ENCODE measurements at regions not wholly inside any gene's neighbourhood (a gene's known extent, or its start where the extent isn't known, plus 50 kb on each side); places are given as distances from the start of the nearest gene placed in this dataset.

- WGBS (ENCODE audit: insufficient coverage, insufficient read length): no CpG with 5 or more reads among the region's 2 CpGs
- H3K4me1 ChIP-seq (ENCODE audit: control insufficient read depth, insufficient read depth, low read length): no peaks in the 10 kb centered on the region
- no peaks in the 10 kb centered on the region for H3K27me3 ChIP-seq (ENCODE audit: control insufficient read depth, insufficient read depth, low read length)
- no peak overlapping the region for H3K27ac ChIP-seq (ENCODE audit: low read length)
- H3K36me3 ChIP-seq (ENCODE audit: control insufficient read depth, insufficient read depth, low read length): no peaks in the 10 kb centered on the region
- DNase-seq (ENCODE audit: low read depth, low spot score): no peak
- peaks cover 2% of the 10 kb centered on the region for H3K9me3 ChIP-seq (ENCODE audit: control insufficient read depth, insufficient read depth, low read length)
- H3K4me3 ChIP-seq (ENCODE audit: low read length): no peak overlapping the region
These were observed 108.4 kb downstream of the LYZL1 start for GRCh38 chr10:29397221-29397620.

- no peak for DNase-seq (ENCODE audit: low read depth, low spot score)
- H3K27ac ChIP-seq (ENCODE audit: low read length): no peak overlapping the region
- no peak overlapping the region for H3K4me3 ChIP-seq (ENCODE audit: low read length)
- no peaks in the 10 kb centered on the region for H3K27me3 ChIP-seq (ENCODE audit: control insufficient read depth, insufficient read depth, low read length)
- no peaks in the 10 kb centered on the region for H3K36me3 ChIP-seq (ENCODE audit: control insufficient read depth, insufficient read depth, low read length)
- no peaks in the 10 kb centered on the region for H3K4me1 ChIP-seq (ENCODE audit: control insufficient read depth, insufficient read depth, low read length)
- H3K9me3 ChIP-seq (ENCODE audit: control insufficient read depth, insufficient read depth, low read length): peaks cover 2% of the 10 kb centered on the region
These were observed 114.3 kb downstream of the LYZL1 start for GRCh38 chr10:29403208-29403607.

- no peaks in the 10 kb centered on the region for H3K36me3 ChIP-seq (ENCODE audit: control insufficient read depth, insufficient read depth, low read length)
- WGBS (ENCODE audit: insufficient coverage, insufficient read length): no CpG with 5 or more reads among the region's 2 CpGs
- H3K4me1 ChIP-seq (ENCODE audit: control insufficient read depth, insufficient read depth, low read length): no peaks in the 10 kb centered on the region
- peaks cover 2% of the 10 kb centered on the region; the same call in 1 of the 2 replicates for H3K9me3 ChIP-seq (ENCODE audit: control insufficient read depth, insufficient read depth, low read length)
- no peak overlapping the region for H3K27ac ChIP-seq (ENCODE audit: low read length)
- DNase-seq (ENCODE audit: low read depth, low spot score): peak; percentile 20
- H3K27me3 ChIP-seq (ENCODE audit: control insufficient read depth, insufficient read depth, low read length): no peaks in the 10 kb centered on the region
- H3K4me3 ChIP-seq (ENCODE audit: low read length): no peak overlapping the region
These were observed 118.5 kb downstream of the LYZL1 start for GRCh38 chr10:29407280-29407858.
